HG02870 (cell line): ENCODE measurements at regions not wholly inside any gene's neighbourhood (a gene's known extent, or its start where the extent isn't known, plus 50 kb on each side); places are given as distances from the start of the nearest gene placed in this dataset.
"Not testable (repeated sequence)": the region's sequence is repeated elsewhere in the genome, so short reads cannot be mapped to it uniquely, and the experiment has no call there.

Source experiments
- ATAC-seq: cut with Tn5 transposase; IDR thresholded peaks from one replicate; pipeline ENCODE4 v1.9.1; 2021; ENCODE audit warnings: mild to moderate bottlenecking, moderate library complexity; ENCODE audit not compliant: unreplicated experiment

DNA sequence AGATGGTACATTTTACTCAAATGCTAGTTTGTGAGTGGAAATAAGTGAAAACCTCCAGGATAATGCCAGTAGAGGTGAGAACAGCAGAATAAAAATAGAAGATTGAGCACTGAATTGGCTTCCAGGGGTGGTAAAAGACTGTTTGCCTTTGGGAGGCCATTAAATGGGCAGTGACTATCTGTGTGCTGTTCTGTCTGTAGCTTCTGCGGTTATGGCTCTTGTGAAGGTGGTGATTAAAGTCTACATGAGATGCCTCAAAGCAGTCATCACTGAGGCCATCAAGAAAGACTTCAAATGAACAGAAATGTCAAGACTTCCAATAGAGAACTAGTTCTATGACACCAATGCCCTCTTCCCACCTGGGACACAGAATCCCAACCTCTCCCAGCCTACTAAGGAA lies 108.8 kb downstream of the EFHB start:
- ATAC-seq, result no peak

DNA sequence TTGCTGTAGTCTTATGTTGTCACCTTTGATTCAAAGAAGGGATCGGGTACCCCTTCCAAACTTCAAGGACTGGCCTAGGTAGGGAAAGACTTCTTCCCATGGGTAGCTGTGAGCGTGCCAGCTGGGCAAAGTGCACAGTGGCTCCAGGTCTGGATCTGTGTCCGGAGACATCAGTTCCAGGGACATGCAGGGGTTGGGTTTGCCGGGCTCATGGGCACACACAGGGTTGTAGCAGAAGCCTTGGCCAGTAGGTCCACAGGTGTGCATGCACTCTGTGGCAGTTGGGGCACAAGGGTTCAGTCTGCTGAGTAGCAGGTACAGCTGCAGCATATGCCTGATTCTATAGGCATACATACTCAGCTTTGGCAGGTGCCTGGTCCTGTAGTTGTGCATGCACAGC lies 111.2 kb downstream of the EFHB start:
- ATAC-seq, result no peak

DNA sequence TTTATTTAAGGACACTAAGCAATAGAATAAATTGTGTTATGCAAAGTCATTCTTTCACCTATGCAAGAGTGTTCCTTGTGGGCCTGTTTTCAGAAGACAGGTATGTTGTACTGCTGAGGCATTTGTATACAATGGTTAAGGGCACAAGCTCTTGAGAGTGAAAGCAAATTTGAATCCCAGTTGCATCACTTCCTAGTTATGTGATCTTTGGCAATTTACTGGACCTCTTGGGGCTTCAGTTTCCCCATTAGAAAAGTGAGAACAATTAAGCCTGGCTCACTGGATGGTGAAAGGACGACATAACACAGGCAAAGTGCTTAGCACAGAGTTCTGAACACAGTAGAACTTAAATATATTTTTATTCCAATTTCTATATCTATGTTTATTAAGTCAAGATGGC lies 117.4 kb downstream of the EFHB start:
- no peak for ATAC-seq

DNA sequence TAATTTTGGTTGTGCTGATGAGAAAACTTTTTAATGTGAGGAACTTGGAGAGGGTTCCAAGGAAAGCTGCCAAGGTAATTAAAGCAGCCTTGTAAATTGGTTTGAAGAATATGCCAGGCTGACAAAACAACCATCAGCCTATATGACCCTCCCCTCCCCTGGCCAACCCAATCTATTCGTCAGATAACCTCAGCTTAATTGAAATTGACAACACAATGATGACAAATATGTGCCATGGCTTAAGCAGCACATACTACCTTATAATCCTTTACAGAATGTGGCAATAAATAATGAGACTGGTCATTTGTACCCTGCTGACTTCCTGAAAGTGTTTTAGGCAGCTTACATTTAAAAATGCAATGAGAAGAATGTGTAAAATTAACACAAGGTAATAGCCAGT lies 118.2 kb downstream of the EFHB start:
- no peak for ATAC-seq

DNA sequence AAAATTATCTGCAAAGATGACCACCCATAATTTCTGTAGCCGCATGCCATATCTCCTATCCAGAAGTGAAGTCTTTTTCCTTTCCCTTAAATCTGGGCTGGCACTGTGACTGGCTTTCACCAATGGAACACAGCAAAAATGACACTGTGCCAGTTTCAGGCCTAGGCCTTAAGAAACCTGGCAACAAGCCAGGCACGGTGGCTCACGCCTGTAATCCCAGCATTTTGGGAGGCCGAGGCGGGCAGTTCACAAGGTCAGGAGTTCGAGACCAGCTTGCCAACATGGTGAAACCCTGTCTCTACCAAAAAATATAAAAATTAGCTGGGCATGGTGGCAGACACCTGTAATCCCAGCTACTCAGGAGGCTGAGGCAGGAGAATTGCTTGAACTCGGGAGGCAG lies 120.3 kb downstream of the EFHB start:
- ATAC-seq, result not testable (repeated sequence)

DNA sequence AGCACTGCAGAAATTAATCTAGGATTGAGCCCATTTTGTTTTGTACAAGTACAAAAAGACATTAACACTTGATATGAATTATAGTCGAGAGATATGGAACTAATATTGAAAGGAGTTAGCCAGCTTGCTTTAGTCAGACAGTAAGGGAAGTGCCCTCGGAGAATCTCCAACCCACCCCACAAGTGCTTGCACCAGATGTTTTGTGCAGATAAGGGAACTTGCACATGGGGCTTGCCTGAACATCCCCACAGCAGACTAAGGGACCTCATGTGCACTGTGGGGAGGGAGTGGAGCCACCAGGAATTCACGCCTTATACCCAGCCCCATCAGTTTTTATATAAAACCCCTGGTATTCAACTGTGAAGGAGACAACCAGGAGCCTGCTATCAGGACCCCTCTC lies 122.3 kb downstream of the EFHB start:
- no peak for ATAC-seq

DNA sequence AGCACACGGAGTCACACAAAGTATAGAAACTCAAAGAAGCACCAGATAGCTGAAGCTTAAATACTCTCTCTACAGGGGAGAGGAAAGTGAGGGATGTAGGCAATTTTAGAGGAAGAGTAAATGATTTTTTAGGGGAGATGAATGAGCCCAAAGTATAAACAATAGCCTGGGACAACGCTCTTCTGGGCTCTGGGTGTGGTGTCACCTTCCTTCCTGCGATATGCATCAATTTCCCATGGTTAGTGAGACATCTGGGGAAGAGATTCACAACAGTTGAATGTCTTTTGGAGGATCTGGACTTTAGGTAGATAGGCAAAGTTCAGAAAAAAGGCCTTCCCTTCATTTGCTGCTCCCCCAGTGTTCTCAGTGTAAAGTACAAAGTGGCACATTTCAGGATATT lies 125.2 kb downstream of the EFHB start:
- ATAC-seq, result no peak

DNA sequence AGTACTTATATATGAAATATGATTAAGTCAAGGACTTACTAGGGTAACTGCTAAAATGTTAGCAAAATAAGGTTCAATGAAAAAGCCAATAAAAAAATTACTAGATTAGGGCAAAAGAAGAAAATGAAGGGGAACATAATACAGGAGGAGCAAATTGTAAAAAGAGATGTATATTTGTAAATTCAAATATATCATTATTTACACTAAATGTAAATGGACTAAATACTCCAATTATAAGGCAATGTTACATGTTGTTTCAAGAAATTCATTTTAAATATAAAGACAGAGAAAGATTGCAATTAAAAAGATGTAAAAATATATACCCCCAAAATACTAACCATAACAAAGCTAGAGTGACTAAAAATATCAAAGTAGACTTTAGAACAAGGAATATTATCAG lies 134.1 kb downstream of the EFHB start:
- ATAC-seq, result no peak

DNA sequence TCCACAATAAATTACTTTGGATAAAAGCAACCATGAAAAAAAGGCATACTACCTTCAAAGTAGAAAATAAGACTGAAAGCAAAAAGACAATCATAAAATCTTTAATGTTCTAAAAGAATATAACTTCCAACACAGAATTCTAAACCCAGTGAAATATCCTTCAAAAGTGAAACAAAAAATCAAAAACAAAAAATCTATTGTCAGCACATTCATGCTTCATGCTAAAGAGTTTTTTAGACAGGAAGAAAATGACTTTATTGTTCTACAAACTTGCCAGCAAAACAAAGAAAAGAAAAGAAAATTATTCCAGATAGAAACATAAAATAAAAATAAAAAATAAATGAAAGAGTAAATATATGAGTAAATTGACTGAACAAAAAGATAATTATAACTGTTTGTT lies 134.9 kb downstream of the EFHB start:
- no peak for ATAC-seq

DNA sequence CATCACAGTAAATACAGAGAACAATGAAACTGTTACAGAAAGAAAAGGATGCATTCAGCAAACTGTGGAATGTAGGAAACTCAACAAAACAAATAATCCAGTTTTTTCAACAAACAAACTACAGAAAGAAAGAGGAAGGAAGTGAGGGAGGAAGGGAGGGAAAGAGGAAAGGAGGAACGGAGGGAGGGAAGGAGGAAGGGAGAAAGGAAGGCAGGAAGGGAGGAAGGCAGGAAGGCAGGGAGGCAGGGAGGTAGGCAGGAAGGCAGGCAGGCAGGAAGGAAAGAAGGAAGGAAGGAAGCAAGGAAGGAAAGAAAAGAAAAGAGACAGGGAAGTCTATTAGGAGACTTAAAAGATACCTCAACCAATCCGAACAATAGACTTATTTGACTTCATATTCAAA lies 135.7 kb downstream of the EFHB start:
- no peak for ATAC-seq

DNA sequence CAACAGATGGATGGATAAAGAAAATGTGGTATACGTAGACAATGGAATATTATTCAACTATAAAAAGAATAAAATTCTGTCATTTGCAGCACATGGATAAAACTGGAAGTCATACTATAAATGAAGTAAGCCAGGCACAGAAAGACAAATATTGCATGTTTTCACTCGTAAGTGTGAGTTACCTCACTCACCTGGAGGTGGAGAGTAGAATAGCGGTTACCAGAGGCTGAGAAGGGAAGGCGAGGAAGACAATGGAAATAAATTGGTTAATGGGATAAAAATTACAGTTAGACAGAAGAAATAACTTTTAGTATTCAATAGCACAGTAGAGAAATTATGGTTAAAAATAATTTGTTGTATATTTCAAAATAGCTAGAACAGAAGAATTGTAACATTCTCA lies 141.6 kb downstream of the EFHB start:
- ATAC-seq, result no peak

DNA sequence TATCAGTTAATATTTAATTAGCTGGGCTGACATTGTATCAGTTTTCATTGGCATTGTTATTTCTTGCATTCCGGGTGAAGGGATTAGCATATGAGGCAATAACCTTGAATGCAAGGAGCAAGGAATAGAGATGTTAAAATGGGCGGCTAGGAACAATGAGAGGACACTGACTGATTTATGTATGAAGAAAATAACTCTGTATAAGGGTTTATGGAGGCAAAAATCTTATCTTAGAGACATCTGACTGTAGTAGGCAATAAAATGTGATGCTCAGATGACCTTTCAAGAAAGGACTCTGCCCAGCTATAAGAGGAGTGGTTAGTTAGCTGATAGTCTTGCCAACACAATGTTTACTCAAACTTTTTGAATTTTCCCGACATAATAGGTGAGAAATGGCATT lies 158.3 kb downstream of the EFHB start:
- ATAC-seq, result no peak

DNA sequence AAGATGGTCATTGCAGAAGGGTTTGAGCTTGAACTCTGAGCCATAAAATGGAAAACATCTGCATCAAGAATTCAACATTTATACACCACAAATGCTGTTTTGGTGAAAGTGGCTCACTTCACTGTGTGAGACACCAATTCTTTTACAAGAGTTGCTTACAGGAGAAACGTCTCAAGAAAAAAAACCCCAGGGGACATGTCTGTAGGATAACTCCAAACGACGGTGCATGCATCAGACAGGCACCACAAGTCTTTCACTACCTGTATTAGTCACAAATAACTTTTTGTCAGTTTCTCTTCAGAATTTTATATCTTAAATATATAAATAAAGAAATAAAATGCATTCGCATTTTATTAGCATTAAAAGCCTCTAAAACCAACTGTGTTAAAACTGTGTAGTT lies 164.3 kb downstream of the EFHB start:
- peak; percentile 79 for ATAC-seq

DNA sequence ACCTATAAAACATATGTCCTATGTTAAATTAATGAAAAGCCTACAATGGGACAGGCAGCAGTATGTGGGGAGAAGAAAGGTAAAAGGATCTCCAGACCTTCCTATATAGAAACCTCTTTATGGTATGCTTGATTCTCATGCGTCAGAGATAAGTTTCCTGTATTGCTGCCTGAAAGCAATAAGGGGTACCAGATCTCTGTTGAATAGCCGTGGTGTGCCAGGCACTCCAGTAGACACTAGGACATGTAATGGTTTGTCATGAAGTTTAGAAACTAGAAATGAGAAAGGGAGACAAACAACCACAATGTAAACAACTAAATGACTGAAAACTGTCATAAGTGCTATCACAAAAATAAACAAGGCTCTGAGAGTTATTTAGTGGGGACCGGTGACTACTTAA lies 168.1 kb downstream of the EFHB start:
- no peak for ATAC-seq

DNA sequence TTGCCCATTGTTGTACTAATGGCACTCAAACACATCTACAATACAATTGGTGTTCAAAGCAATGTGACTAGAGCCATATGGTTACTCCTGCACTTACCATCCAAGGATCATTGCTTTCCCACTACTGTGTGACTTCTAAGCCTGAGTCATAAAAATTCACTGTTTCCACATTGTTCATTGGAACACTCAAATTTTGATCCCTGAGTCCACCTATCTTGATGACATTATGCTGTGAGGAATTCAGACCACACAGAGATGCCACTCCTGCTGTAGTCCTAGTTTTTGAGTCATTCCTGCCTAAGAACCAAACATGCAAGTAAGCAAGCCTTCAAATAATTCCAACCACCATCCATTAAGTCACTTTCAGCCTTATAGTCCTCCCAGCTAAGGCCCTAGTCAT lies 176.2 kb downstream of the EFHB start:
- ATAC-seq, result no peak

DNA sequence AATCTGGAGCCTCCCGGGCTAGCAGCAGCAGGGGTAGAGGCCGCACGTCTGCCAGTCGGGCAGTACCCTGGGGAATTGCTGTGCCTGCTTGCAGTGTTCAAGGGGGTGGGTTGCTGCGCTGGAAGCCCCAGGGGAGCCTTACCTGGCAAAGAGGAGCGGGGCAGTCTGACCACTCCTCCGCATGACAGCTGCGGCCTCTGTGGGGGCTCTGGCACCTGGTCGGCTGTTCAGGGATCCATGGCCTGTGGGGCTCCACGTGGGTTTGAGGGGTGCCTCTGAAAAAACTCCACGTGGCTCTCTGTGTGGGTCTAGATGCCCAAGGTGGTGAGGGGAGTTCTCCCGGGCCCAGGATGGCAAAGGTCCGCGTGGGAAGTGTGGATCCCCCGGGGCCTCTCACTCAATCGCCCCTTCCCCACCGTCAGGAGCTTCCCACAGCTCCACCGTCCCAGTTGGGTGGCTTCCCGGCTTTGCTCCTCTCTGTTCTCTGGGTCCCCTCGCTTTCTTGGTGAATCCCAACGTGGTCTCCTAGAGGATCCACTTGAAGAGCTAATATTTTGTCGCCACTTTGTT lies 184.5 kb downstream of the EFHB start:
- no peak for ATAC-seq

DNA sequence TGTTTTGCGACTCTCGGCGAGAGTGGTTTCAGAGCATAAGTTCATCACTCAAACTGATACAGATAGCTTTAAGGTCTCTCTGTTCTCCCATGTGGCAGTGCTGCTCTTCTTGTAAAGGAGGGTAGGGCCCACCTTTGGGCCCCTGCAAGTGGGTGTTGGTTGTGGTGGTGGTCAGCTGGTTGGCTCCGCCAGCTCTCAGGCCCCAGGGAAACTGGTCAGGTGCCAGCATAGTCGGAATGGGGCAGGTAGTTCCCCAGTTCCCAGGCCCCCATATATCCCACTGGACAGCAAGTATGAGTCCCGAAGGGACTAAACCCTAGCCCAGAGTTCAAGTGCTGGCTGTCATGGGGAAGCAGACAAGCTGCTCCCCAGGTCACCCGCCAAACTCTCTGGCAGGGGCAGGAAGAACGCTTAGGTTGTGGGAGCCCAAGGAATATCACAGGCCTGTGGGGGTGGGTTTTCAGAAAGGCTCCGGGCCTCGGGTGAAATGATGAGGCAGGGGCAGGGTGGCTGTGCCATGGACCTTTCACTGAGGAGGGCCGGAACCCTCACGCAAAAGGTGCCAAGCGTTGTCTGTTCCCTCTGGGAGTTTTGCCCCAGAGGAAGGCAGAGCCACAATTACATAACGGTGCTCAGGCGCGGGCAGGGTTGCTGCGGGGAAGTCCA lies 185.1 kb downstream of the EFHB start:
- no peak for ATAC-seq

DNA sequence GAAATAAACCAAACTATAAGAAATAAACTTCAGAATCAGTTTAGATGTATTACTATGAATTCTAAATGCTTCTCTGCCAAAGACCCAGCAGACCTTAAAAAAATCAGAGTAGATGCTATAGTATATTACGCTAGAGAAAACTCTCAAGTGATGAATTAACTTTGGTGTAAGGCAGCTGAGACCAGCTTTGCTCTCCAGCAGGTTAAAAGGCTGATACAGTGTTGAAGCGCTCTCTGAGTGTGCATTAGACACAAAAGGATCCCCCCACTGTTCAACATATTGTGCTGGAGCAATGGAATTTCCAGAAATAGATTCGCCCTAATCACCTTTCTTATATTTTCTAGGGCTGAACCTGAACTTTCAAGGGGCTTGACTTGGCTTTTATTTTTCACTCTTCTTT lies 190.0 kb downstream of the EFHB start:
- no peak for ATAC-seq

DNA sequence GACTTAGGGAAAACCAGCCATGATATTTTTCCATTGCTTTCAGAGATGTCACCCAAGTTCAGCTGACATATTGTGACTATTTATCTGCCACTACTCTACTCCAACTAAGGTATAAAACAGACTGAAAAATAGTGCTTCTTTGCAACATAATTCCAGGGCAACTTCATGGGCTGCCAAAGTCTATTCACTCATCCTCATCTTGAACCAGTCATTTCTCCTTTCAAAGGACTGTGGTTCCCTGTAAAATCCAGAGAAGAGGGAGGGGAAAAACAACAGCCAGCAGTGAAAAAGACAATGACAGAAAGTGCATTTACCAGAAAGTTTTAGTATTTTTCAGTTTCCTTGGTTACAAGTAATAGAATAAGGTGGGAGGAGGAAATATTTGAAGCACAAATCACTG lies 191.1 kb downstream of the EFHB start:
- ATAC-seq, result no peak

DNA sequence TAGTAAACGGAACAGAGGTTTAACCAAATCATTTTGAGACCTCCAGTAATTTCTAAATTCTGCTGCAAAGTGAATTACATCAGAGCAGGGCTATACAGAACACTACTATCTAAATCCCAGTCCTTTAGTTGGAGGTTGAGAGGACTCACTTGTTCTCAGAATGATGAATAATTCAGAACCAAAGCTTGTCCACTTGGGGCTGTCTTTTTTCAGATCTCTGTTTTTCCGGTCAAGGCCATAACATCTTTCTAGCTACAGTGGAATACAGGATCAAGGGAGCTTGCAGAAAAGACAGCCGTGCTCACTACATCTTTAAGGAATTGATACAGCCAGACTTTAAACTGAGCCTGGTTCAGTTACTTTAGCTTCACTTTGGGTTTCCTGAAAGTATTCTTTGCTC lies 194.5 kb downstream of the EFHB start:
- ATAC-seq, result no peak

DNA sequence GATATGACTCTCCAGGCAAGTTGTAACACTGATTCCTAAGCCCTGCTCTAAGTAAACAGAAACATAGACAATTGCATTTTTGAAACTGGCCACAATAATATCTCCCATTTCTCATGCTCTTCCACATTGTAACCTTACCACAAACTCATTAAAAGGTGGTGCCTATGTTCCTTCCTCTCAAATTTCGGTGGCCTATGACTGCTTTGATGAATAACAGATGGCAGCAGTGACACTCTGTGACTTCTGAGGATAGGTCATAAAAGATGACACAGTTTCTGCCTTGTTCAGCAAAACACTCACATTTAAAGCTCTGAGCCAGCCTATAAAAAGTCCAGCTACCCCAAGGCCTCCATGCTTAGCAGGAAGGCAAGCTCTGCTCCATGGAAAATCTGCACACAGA lies 195.2 kb downstream of the EFHB start:
- no peak for ATAC-seq

DNA sequence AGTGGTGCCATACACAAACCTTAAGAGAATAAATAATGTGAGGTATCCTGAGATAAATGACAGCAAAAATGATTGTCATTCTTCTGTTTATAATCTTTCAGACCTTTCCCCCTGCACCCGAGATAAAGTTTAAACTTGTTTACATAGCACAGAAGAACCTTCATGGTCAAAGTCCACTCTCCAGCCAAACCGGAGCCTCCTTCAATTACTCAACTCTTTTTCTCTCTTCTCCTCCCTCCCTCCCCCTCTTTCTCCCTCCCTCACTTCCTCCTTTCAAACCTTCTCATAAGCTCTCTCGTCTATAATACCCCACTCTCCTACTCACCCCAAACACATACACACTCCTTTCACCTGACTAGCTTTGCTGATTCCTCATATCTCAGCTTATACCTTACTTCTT lies 198.9 kb downstream of the EFHB start:
- no peak for ATAC-seq

DNA sequence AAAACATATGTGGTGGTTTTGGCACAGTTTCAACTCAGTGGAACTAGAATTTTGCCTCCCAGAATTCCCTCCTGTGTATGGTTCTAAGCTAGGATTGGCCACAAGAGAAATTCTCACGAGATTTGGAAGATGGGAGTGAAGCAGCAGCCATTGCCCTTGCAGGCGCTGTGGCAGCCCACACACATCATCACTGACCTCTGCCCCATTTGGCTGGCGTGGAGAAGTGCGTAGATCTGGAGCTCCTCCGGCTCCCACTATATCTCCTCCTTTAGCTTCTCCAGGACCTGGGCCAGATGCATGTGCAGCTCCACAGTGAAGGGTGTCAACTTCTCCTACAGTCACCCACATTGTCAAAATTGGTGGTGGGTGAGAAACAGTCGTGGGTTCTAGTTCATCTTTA lies 199.6 kb downstream of the EFHB start:
- no peak for ATAC-seq
